Skin epidermis (tissue), 12 donors: ENCODE measurements at regions not wholly inside any gene's neighbourhood (a gene's known extent, or its start where the extent isn't known, plus 50 kb on each side); places are given as distances from the start of the nearest gene placed in this dataset.
"Not testable (repeated sequence)": the region's sequence is repeated elsewhere in the genome, so short reads cannot be mapped to it uniquely, and the experiment has no call there.

Experiments
- H3K27ac ChIP-seq, 21 experiments: fragments of 200-600 bp; sonication (generic) in 11 of 21; one replicate each; pipeline ENCODE4 v1.5.0; 2020; ENCODE audit warnings: mild to moderate bottlenecking in 3 of 21, inconsistent platforms in 2 of 21, moderate library complexity in 2 of 21
- H3K4me3 ChIP-seq, 7 experiments: fragments of 200-600 bp; sonication (generic) in 2 of 7; one replicate each; pipeline ENCODE4 v1.5.0; 2020; ENCODE audit warnings: inconsistent platforms in 2 of 7, mild to moderate bottlenecking in 2 of 7, moderate library complexity in 1 of 7

GRCh38 chr16:86889054-86889366, 310.7 kb downstream of the FOXL1 start:
- H3K27ac ChIP-seq, result not testable (repeated sequence)

DNA sequence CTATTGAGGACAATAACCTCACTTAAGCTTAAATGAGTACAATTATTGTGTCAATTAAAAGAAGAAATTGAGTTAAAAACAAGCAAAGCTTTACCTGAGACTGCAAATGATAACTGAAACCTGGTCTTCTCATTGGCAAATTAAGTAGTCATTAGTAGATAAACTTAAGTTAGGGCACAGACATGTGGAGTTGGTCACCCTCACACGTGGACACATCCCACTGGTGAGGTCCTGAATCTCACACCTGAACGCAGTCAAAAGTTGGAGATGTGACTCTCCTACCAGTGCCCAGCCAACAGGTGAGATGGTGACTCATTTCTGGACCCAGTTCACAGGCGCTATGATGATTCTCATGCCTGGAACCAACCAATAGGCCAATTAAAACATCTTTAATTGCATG, 311.6 kb downstream of the FOXL1 start:
- Histone ChIP-seq H3K27ac (no peak overlapping the region), H3K4me3 (no peak overlapping the region)

More at GRCh38 chr16:86889054-86889366, 310.7 kb downstream of the FOXL1 start:
- H3K4me3 ChIP-seq, result not testable (repeated sequence)

DNA sequence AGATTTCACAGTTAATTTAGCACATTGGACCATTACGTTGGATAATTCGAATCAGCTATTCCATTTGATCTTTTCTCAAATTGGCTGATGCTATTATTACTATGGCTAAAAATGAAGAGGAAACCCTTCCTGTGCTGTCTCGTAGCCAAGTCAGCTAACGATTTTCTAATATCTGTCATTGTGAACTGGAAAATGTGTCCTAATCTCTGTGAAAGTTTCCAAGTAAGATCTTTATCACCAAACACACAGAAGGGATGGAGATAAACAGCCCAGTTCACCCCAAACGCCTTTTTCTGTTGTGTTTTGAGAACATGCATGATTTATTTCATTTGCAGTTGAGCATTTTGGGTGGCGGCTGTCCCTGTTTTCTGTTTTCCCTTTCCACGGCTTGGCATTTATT, 312.8 kb downstream of the FOXL1 start:
- Histone ChIP-seq H3K4me3 (no peak overlapping the region), H3K27ac (no peak overlapping the region)

GRCh38 chr16:86891631-86892030, 313.3 kb downstream of the FOXL1 start:
- no peak overlapping the region for H3K4me3 ChIP-seq
- no peak overlapping the region for H3K27ac ChIP-seq

GRCh38 chr16:86892509-86892908, 314.2 kb downstream of the FOXL1 start:
- no peak overlapping the region for H3K27ac ChIP-seq
- no peak overlapping the region for H3K4me3 ChIP-seq

- Histone ChIP-seq H3K27ac (no peak overlapping the region), H3K4me3 (no peak overlapping the region)
These were observed 315.2 kb downstream of the FOXL1 start for GRCh38 chr16:86893506-86893905.

GRCh38 chr16:86894029-86894567, 315.7 kb downstream of the FOXL1 start:
- no peak overlapping the region for H3K27ac ChIP-seq

DNA sequence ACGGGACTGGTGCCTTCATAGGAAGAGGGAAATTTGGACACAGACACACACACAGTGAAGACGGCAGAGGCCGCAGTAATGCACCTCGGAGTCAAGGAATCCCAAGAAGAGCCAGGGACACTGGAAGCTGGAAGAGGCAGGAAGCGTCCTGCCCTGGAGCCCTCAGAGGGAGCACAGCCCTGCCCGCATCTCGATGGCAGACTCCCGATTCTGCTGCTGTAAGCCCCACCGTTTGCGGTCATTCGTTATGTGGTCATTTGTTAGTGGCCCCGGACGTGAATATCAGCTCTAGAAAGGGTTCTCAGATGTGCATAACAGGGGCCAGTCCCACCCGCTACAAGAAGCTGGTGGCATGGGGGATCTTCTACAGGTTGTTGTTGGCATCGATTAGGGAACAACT, 316.6 kb downstream of the FOXL1 start:
- Histone ChIP-seq H3K4me3 (no peak overlapping the region), H3K27ac (no peak overlapping the region)

More at GRCh38 chr16:86894029-86894567, 315.7 kb downstream of the FOXL1 start:
- no peak overlapping the region for H3K4me3 ChIP-seq

DNA sequence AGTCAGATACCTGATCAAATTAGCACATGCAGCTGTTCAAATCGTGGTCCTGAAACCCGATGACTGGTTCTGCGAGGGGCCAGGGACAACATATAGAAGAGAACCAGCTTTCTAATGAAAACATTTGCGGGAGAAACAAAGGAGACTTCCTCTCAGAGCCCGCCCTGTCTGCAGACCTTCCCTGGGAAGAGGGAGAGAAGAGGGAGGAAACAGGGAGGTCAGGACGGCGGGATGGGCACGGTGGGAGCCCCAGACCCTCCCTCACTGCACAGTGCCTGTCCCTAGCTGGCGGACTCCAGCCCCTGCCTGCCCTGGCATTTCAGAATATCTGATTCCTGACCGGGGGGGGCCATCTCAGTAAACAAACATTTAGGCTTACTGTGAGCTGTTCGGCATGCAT, 317.3 kb downstream of the FOXL1 start:
- H3K4me3 ChIP-seq, result no peak overlapping the region

DNA sequence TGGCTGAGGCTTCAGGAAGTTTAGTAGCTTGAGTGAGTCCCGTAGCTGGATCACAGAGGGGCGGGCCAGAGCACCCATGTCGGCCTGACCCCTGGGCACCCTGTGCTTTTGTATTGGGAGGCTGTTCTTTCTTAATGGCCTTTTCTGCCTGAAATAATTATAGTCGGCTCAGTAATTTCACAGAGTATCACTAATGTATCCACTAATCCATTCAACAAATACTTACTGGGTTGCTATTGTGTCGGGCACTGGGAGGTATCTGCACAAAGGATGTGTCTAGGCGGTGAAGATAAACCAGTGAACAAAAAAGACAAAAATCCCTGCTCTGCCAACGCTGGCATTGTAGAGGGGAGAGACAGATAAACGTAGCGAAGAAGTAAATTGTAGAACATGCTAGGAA, 318.6 kb downstream of the FOXL1 start:
- no peak overlapping the region for H3K27ac ChIP-seq
- no peak overlapping the region for H3K4me3 ChIP-seq

More for the DNA sequence above, 317.3 kb downstream of the FOXL1 start:
- no peak overlapping the region for H3K27ac ChIP-seq

DNA sequence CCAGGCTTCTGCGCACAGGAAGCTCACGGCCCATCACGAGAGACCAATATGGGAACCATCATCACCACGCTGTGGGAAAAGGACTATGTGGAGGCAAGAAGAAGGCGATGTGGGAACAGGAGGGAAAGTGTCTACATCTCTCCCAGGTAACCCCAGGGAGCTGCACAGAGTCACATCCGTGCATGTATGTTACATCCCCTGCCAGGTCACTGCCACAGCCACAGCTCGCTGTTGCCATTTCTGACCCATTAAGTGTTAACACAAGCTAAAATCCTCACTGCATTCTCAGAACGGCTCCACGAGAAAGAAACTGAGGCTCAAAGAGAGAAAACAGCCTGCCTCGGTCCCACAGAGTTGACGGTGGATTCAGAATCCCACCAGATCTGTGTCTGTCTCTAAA, 319.1 kb downstream of the FOXL1 start:
- Histone ChIP-seq H3K4me3 (no peak overlapping the region), H3K27ac (no peak overlapping the region)

- Histone ChIP-seq H3K4me3 (no peak overlapping the region), H3K27ac (no peak overlapping the region)
These were observed 320.0 kb downstream of the FOXL1 start for GRCh38 chr16:86898386-86898785.

DNA sequence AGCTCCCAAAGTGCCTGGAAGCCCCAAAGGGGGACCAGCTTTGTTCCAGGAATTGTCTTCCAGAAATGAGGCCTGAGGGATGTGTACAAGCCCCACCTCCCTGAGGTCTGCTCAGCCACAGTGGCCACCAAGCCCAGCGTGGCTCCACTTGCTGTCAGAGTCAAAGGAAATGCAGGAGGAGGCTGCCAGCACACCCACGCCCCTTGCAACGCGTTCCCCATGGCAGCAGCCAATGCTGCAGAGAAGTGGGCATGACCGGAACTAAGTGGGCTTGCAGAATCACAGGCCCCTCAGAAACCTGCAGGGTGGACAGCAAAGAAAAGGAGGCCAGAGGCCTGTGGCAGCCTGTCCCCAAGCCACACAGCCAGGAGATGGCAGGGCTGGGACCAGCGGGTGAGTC, 320.8 kb downstream of the FOXL1 start:
- Histone ChIP-seq H3K27ac (no peak overlapping the region), H3K4me3 (no peak overlapping the region)

DNA sequence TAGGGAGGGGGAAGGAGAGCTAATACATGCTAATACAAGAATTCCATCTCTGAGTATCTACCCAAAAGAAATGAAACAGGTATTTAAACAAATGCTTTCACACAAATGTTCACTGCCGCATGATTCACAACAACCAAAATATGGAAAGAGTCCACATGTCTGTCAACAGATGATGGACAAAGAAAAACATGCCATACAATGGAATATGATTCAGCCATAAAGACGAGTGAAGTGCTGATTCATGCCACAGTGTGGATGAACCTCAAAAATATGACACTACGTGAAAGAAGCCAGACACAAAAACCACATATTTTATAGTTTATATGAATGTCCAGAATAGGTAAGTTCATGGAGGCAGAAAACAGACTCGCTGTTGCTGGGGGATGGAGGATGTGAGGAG, 321.4 kb downstream of the FOXL1 start:
- no peak overlapping the region for H3K27ac ChIP-seq
- no peak overlapping the region for H3K4me3 ChIP-seq

GRCh38 chr16:86901483-86901882, 323.1 kb downstream of the FOXL1 start:
- Histone ChIP-seq H3K4me3 (no peak overlapping the region), H3K27ac (no peak overlapping the region)

DNA sequence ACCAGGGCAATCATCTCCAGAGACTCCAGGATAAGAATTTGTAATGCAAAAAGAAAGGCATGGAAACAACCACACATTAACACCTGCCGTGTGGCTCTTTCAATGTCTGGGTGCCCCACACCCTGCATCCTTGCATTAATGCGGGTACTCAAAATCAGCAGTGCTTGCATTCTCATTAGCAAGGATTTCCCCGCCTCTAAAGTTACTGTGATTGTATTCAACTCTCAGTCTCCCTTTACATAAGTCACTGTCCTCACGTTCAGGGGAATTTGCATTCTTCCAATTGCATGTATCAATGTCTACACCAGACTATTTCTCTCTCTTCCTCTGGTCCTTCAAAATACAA, 324.3 kb downstream of the FOXL1 start:
- Histone ChIP-seq H3K27ac (no peak overlapping the region), H3K4me3 (no peak overlapping the region)

DNA sequence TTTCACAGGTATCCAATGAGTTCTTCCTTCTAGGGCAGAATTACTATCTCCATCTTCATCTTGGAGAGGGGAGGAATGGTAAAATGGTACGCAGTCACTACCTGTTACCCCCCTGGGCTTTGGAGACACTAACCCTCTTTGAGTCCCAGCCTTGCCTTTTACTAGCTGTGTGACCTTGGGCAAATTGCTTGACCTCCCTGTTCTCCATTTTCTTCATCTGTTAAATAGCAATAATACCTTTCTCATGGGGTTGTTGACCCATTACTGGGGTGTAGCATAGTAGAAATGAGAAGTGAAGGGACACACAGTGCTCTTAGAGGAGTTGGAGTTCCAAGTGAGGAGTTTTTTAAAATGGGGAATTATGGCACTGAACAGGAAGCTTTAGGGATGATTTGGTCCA, 324.7 kb downstream of the FOXL1 start:
- Histone ChIP-seq H3K27ac (no peak overlapping the region), H3K4me3 (no peak overlapping the region)

GRCh38 chr16:86905302-86905701, 327.0 kb downstream of the FOXL1 start:
- no peak overlapping the region for H3K27ac ChIP-seq
- no peak overlapping the region for H3K4me3 ChIP-seq

DNA sequence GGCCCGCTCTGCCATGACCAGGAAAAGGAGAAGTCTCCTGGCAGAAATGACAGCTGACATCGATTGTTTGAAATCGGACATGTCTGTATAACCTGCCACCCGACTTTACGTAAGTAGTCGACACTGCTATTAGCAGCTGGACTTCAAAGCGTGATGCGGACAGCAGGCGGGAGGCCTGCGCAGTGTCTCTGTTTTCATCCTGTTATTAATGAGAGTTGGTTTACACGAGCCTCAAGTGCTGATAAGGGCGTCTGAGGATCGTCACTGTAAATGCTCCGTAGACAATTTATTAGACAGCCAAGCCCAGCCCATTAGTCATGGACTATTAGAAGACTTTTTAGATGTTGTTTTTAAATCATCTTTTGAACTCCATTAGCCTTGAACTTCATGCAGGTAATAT, 328.3 kb downstream of the FOXL1 start:
- no peak overlapping the region for H3K4me3 ChIP-seq
- H3K27ac ChIP-seq, result no peak overlapping the region

DNA sequence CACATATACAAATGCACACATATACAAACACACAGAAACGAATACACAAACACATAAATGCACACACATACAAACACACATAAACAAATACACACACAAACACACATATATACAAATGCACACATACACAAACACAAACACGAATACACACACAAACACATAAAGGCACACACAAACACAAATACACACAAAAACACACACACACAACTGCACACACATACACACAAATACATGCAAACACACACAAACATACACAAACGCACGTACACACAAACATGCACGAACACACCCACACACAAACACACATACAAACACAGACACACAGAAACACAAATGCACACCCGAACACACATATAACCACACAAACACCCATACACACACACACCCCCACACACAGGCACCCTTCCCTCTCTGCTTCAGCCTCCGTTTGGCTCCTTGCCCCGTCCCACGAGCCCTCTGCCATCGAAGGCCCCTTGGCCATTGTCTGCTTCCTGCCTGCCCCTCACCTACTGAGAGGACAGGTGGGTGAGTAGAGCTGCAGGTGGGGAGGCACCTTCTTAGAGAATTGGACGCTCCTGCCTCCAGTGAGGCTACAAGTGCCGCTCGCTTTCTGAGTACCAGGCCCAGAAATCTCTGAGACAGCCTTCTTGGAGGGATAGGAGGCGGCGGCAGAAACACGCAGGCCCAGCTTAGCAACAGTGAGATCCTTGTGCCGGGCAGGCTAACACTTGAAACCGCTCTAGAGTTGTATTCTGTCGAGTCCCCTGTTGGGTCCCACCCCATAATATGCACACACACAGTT, 331.2 kb downstream of the FOXL1 start:
- H3K4me3 ChIP-seq, result no peak overlapping the region

DNA sequence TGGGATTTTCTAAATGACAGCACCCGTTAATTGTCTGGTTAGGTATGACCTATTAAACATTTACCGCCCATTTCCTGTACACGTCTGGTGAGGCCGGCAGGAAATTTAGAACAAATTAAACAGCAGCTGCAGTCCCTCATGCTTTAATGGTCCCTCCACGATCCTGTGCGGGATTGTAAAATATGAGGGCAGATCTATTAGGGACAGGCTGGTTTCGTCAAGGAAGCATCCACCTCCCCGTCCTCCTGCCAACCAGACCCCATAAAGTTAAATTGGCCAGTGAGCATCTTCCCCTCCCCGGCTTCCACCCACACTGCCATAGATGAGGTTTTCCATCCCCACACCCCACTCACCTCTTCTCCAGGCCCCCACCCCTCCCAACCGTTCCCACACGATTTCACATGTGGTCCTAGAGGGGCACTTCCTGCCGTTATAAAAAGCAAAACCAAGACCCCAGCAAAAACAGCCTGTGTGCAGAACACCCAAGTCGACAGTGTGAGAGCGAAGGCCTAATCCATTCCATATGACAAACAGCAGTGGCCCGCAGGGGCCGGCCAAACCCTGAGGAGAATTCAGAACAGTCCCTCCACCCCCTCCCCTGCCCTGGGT, 331.9 kb downstream of the FOXL1 start:
- no peak overlapping the region for H3K27ac ChIP-seq
- no peak overlapping the region for H3K4me3 ChIP-seq

More for the DNA sequence above, 331.2 kb downstream of the FOXL1 start:
- no peak overlapping the region for H3K27ac ChIP-seq
